Breast epithelium (tissue), 3 donors: ENCODE measurements at regions not wholly inside any gene's neighbourhood (a gene's known extent, or its start where the extent isn't known, plus 50 kb on each side); places are given as distances from the start of the nearest gene placed in this dataset.

ENCODE experiments used
- POLR2A ChIP-seq: fragments of 450-650 bp; IDR thresholded peaks from one replicate; pipeline ENCODE4 v1.6.1; 2016; ENCODE audit warnings: antibody characterized with exemption, mild to moderate bottlenecking, moderate library complexity
- POLR2AphosphoS5 ChIP-seq, 3 donors: sonication (generic); formaldehyde crosslinking; IDR thresholded peaks; one replicate each; pipeline ENCODE4 v1.6.1; 2017; ENCODE audit warnings: antibody characterized with exemption in 3 of 3
- TF ChIP-seq, protein P1 (sequence below), 3 donors: fragments of 450-650 bp; IDR thresholded peaks; one replicate each; pipeline ENCODE4 v1.5.1; 2016 to 2017; ENCODE audit warnings: antibody characterized with exemption in 3 of 3, mild to moderate bottlenecking in 3 of 3, moderate library complexity in 3 of 3

DNA sequence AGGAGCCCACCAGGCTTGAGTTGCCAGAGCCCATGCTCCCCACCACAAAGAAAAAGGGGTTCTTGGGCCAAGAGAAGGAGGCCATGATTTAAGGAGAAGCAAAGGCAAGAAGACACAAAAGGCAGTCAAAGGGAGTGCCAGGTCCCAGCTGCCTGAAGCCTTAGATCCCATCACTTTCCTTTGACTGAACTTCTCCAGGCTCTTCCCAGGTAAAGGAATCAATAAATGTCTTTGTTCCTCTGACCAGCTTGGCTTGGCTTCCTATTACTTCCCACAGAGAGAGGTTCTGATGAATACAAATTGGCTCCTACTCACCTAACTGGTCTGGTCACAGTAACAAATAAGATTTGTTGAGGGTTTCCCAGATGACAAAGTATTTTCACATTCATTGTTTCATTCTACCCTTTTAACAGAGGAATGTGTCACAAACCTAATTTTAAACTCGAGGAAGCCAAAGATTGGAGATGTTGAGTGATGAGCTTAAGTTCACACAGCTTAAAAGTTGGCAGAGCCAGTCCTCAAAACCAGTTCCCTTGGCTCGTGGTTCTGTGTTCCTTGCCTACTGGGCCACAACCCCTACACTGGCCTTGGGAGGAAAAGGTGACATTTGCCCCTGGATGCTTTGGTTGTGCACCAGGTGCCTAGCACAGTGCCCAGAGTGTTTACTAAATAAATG is 96.4 kb upstream of the SESN3 start:
- TF ChIP-seq POLR2A (no peak), POLR2AphosphoS5 (IDR thresholded peaks at IDR 0.05) (no peak)
- TF ChIP-seq, protein P1, sequence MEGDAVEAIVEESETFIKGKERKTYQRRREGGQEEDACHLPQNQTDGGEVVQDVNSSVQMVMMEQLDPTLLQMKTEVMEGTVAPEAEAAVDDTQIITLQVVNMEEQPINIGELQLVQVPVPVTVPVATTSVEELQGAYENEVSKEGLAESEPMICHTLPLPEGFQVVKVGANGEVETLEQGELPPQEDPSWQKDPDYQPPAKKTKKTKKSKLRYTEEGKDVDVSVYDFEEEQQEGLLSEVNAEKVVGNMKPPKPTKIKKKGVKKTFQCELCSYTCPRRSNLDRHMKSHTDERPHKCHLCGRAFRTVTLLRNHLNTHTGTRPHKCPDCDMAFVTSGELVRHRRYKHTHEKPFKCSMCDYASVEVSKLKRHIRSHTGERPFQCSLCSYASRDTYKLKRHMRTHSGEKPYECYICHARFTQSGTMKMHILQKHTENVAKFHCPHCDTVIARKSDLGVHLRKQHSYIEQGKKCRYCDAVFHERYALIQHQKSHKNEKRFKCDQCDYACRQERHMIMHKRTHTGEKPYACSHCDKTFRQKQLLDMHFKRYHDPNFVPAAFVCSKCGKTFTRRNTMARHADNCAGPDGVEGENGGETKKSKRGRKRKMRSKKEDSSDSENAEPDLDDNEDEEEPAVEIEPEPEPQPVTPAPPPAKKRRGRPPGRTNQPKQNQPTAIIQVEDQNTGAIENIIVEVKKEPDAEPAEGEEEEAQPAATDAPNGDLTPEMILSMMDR (IDR thresholded peaks at IDR 0.05): peak in 1 of 3 donors; percentile 3
